Sigmoid colon (tissue), 3 donors: ENCODE measurements at regions not wholly inside any gene's neighbourhood (a gene's known extent, or its start where the extent isn't known, plus 50 kb on each side); places are given as distances from the start of the nearest gene placed in this dataset.

Experiments used
- CTCF ChIP-seq, 4 experiments: fragments of 450-650 bp in 3 of 4; fragments of 200-600 bp in 1 of 4; IDR thresholded peaks; one replicate each; pipeline ENCODE4 v1.5.1; 2016 to 2019; ENCODE audit warnings: antibody characterized with exemption in 4 of 4, mild to moderate bottlenecking in 3 of 4, moderate library complexity in 2 of 4
- POLR2A ChIP-seq, 2 donors: fragments of 450-650 bp; IDR thresholded peaks; one replicate each; pipeline ENCODE4 v1.6.1; 2016; ENCODE audit warnings: antibody characterized with exemption in 2 of 2, mild to moderate bottlenecking in 2 of 2, moderate library complexity in 2 of 2

- TF ChIP-seq CTCF (IDR thresholded peaks at IDR 0.05) (no peak), POLR2A (IDR thresholded peaks at IDR 0.05) (no peak)
Measured at GRCh38 chr11:87897921-87898320, 277.3 kb downstream of the RAB38 start.
